HG03103 (cell line): ENCODE measurements at regions not wholly inside any gene's neighbourhood (a gene's known extent, or its start where the extent isn't known, plus 50 kb on each side); places are given as distances from the start of the nearest gene placed in this dataset.

ENCODE experiments used
- ATAC-seq: cut with Tn5 transposase; IDR thresholded peaks from one replicate; pipeline ENCODE4 v1.9.1; 2021; ENCODE audit warnings: low read depth; ENCODE audit not compliant: unreplicated experiment

DNA sequence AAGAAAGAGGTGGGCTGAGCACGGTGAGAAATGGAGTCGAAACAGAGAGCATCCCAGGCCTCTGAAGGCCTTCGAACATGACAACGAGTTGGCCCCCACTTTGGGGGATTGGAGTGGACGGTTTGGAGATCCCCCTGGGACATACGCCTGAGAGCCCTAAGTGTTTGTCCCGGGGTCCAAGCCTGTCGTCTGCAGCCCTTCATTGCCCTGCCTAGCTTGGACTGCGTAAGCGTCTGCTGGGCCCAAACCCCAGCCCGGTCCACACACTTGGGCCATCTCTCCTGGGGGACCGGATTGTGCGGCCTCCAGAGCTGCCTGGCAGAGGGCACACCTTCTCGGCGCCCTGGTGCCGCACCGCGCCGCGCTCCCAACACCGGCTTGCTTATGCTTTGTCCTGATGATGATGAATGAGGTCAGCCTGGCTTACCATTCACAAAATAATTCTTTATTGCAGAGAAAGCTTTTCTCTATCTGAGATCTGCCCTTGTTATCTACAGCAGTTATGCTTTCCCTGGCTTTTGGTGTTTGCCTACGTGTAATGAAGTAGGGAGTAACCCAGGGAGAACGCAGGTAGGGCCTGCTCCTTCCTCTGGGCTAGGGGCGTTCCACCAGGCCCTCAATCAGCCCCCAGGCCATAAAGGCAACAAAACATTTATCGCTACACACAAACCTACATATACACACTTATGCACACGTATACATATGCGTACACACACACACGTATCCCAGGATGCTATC lies 85.9 kb upstream of the PPARA start:
- ATAC-seq = no peak

DNA sequence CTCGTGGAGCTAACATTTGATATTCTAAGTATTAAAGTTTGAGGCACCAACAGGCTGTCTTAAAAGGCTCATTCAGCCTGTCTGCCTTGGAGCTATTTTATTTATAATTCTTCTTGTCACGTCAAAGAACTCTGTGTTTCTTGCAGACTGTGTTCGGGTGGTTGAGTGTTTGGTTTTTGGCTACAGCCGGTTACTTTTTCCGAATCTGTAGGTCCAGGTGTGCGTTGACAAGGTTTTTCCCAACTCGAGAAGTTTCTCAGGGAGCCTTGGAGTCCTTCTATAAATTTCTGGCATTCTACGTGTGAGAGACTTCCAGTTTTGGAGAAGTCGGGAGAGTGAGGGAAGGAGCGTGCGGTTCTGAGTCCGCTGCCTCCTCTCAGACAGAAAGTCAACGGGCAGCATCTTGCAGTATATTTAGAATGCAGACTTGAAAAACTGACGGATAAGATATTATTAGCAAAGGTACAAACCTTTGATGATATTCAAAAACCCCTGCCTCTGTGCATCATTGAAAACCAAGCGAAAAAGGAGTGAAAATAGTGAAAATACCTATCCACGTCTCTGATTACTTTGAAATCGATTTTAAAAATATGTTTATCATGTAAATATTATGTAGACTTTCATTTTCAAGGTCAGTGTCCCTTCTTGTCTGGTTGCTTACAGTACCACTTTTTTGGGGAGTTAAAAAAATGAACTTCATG lies 85.2 kb upstream of the PPARA start:
- ATAC-seq = no peak

DNA sequence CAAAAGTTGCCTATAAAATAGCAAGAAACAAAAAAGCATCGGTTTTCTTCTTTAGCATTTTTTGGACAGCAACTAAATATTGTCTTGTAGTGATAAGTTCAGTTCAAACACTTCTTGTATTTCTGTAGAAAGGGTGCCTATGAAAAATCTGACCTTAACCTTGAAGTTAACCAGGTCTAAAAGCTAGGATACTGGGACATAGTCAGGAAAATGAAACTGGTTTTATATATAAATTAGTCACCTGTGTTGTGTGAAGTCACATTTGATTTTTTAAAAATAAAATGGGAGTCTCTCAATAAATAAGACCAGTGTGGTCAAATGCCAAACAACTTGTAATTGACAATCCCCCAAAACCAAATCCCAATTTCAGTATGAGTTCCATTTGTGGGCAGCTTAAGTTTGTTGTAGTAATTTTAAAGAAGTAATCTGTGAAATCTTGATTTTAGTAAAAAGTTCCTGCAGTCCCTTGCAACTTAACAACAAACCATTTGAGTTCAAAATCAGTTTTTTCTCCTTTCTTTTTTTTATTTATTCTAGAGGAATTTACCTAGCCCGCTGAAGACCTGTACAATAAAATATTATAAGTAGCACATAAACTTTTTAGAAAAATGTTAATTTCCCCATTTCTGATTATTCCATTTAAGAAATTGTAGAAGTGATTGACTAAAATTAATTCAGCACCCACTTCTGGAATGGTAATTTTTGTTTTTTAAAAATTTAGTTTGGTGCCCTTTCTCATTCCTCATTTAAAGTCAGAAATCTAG lies 84.5 kb upstream of the PPARA start:
- no peak for ATAC-seq

DNA sequence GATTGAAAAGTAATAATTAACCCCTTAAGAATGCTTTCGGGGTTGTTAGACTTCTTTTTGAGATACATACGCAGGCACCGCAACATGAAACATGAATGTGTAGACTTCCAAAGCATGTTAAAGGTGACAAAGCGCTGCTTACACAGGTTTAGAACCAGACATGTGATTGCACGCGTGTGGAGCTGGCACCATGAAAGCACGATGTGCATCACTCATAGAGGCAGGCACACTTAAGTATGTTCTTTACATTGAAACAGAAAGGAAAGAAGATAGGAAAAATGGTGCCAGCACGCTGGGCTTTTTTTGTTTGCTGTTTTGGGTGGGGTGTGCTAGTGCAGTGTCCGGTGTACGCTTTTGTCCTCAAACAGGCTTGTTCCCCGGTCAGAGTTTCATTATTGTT lies 83.6 kb upstream of the PPARA start:
- no peak for ATAC-seq

DNA sequence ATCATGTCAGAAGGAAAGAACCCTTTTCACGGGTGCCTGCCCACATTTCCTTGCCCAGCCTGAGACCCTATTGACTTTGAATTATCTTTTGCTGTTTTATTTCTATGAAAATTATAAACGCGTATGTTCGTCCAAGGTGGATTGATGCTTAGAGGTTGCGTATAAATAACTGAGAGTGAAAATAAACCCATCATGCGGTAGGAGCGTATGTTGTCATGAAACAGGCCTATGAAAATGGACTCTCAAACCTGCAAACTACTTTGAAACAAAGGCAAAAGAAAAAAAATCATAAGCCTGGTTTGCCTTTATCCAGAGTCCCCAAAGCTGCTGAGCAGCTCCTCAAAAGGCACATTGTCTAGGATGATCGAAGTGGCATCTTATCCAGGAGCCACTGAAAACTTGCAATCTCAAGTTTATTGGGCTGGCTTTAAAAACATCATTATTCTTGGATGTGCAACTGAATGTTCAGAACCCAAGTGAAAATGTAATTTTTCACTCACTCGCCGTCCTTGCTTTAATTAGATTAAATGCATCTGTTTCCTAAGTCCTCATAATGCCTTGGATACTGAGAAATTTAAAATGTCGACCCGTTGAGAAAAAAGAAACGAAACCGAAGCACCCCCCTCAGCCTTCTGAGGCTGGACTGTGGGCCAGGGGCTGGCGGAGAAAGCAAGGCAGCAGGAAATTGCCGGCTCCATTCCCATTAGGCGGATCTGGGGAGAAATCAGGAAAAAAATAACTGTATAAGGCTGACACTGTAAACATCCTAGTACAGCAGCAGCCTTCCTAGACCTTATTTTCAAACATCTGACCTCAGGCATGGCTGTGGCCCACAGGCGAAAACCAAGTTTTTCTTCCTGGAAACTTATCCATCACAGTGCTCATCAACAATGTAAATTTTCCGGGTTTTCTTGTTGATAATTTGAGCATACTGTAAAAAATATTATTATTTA lies 82.9 kb upstream of the PPARA start:
- no peak for ATAC-seq

DNA sequence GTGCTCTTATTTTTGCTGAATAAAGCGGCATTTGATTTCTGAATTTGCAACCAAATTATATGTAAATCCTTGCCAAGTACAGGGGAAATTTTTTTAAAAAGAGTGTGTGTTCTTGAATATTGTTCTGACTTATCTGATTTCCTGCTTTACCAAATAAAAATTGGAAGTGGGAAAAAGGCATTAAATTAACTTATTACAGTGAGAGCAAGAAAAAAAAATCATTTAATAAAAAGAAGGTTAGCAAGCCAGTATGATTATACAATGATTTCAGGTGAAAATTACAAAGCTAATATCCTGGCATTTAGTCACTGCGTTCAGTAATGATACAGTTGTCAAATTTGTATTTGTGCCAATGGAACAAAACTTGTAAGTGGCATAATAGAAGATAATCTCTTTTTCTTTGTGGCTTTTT lies 82.1 kb upstream of the PPARA start:
- no peak for ATAC-seq

- no peak for ATAC-seq
Observed at GRCh38 chr22:46068593-46069491, 81.5 kb upstream of the PPARA start.

DNA sequence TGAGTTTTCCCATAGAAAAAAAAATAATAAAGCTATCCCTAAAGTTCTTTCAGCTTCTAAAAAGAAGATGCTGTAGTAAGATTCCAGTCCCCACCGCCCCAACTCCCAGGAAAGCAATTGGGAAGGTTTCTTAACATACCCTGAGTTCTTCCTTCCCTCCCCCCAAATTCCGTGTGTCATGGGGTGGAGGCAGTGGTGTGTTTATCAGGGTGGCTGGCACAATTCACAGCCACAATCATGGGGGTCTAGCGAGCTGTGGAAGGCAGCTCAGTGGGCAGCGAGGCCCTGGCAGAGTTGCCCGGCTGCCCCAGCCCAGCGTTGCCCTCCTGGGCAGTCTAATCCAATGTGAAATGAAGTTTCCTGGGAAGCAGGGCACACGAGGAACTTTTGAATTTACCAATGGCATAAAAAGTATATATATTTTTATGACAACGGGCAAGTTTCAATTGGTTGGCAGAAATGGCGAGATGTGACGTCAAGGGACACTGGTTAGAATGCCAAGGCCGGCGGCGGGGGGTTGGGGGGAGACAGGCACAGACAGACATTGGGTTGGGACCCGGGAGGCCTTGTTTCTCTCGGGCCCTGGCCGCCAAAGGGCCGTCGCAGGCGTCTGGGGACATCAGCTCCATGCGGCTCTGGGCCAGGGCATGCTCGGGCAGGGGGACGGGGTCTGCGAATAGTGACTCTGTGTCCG lies 80.7 kb upstream of the PPARA start:
- ATAC-seq = no peak

DNA sequence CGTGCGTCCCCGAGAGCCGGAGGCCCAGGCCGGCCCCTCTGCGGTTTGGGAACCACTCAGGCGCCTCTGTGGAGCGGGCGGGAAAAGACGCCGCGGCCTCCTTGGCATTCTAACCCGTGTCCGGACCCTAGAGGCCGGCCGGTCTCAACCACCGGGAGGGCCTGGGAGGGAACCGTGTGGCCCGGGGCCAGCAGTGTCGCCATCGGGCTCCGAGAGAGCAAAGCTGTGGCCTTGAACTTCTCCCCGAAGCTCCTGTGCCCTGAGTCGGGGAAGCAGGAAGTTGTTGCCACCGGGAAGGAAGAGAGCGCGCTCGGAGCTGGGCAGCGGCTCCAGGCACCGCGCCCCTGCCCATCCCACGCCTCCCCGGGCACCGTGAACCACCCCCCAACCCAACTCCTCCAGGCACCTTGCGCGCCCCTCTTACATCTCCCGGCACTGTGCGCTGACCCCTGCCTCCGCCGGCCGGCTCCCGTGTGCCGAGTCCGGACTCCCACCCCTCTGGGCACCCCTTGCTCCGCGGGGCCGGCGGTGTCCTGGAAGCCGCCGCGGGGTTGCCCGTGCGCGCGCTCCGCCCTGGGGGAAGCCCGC lies 80.0 kb upstream of the PPARA start:
- no peak for ATAC-seq

DNA sequence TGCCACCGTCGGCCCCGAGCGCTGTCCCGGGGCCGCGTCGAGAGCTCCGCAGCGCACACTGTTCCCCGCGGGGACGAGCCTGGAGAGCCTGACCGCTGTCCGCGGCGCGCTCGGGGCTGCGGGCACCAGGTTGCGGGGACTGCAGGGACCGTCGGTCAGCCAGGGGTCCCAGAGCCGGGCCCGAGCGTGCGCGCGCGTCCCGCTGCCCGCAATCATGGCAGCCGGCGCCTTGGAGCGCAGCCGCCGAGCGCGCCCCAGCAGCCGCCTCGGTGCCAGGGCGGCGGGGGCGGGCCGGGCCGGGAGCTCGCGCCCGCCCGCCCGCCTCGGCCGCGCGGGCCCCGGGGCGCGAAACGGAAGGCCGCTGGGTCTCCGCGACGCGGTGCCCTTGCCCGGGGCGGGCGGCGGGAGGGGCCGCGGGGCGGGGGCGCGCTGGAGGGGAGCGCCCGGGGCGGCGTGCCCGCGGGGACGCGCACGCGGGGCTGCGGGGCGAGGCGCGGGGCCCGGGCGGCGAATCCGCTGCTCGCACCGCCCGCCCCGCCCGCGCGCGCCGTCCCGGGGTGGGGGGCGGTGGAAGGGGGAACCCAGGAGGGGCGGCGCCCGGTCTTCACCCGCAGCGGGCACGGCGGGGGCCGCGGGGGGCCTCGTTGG lies 79.4 kb upstream of the PPARA start:
- no peak for ATAC-seq

DNA sequence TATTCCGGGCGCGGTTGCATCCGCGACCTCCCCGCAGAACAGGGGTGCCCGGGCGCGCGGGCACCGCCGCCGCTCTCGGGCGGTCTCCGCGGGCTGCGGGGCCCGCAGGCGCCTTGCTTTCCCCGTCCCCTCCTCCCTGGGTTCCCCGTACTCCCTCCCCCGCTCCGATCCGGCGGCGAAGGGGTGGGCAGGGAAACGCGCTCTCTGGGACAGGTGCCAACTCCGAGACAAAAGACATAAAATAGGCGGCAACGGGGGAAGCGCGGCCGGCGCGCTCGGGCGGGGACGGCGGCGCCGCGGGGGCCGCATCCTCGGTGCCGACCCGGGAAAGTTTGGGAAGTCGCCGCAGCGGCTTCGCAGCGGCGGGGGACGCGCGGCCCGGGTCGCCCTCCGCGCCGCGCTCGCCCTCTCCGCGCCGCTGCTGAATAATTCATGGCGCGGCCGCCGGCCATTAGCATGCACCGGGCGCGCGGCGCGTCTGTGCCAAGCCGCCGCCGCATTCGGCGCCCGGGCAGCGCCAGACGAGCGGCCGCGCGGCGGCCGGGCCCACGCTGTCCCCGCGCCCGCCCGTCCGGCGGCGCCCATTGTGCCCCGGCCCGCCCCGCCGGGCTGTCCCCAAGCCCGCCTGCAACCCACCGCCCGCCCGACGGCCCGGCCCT lies 78.7 kb upstream of the PPARA start:
- ATAC-seq = no peak

GRCh38 chr22:46072110-46072881 lies 78.0 kb upstream of the PPARA start:
- ATAC-seq = no peak

GRCh38 chr22:46072981-46073682 lies 77.2 kb upstream of the PPARA start:
- ATAC-seq = no peak

- ATAC-seq = no peak
Observed at GRCh38 chr22:46073683-46074504, 76.4 kb upstream of the PPARA start.
